Ascending aorta (tissue), 2 donors: ENCODE measurements at regions not wholly inside any gene's neighbourhood (a gene's known extent, or its start where the extent isn't known, plus 50 kb on each side); places are given as distances from the start of the nearest gene placed in this dataset.

ENCODE experiments used
- DNase-seq, 2 donors: peaks; one replicate each; pipeline ENCODE4 v3.0.0-alpha.2; 2019; ENCODE audit warnings: low spot score in 2 of 2
- H3K27ac ChIP-seq, 2 donors: fragments of 200-600 bp; sonication (generic); one replicate each; pipeline ENCODE4 v1.5.1; 2016 to 2017; ENCODE audit warnings: mild to moderate bottlenecking in 1 of 2
- H3K27me3 ChIP-seq: fragments of 200-600 bp; sonication (generic); one replicate; pipeline ENCODE4 v1.5.1; 2017
- H3K36me3 ChIP-seq, 2 donors: fragments of 200-600 bp; sonication (generic); one replicate each; pipeline ENCODE4 v1.5.1; 2016
- H3K4me1 ChIP-seq, 2 donors: fragments of 200-600 bp; sonication (generic); one replicate each; pipeline ENCODE4 v1.5.1; 2016 to 2017; ENCODE audit warnings: mild to moderate bottlenecking in 1 of 2
- H3K4me3 ChIP-seq, 2 donors: fragments of 200-600 bp; sonication (generic); one replicate each; pipeline ENCODE4 v1.5.1; 2016 to 2017; ENCODE audit warnings: mild to moderate bottlenecking in 1 of 2
- H3K9me3 ChIP-seq, 2 donors: fragments of 200-600 bp; sonication (generic); one replicate each; pipeline ENCODE4 v1.5.1; 2016
- intact Hi-C: fragments of 100-400 bp; cut with DNase I; formaldehyde crosslinking; loops from one replicate; pipeline ENCODE4 v1.15.1; 2023
- TF ChIP-seq, protein P1 (sequence below), 3 experiments: fragments of 200-600 bp in 2 of 3; fragments of 450-650 bp in 1 of 3; sonication (generic) in 2 of 3; IDR thresholded peaks; one replicate each; pipeline ENCODE4 v1.5.1; 2016 to 2019; ENCODE audit warnings: antibody characterized with exemption in 3 of 3, mild to moderate bottlenecking in 1 of 3, moderate library complexity in 1 of 3

DNA sequence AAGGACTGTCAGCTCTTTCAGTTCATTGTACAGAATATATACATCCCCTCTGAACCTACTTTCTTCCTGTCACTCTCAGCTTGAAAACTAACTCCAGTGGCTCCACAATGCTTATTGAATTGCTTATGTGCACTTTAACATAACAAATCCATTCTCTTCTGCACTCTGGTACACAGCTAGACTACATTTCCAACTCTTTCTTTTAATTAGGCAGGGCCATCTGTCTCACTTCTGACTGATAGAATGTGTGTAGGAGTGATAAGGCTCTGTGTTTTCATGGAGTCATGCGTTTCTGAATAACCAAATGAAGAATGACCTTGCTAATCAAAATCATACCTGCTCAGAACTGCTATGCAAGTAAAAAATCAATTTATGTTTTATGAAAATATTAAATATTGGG, 278.5 kb upstream of the CCDC179 start:
- TF ChIP-seq, protein P1, sequence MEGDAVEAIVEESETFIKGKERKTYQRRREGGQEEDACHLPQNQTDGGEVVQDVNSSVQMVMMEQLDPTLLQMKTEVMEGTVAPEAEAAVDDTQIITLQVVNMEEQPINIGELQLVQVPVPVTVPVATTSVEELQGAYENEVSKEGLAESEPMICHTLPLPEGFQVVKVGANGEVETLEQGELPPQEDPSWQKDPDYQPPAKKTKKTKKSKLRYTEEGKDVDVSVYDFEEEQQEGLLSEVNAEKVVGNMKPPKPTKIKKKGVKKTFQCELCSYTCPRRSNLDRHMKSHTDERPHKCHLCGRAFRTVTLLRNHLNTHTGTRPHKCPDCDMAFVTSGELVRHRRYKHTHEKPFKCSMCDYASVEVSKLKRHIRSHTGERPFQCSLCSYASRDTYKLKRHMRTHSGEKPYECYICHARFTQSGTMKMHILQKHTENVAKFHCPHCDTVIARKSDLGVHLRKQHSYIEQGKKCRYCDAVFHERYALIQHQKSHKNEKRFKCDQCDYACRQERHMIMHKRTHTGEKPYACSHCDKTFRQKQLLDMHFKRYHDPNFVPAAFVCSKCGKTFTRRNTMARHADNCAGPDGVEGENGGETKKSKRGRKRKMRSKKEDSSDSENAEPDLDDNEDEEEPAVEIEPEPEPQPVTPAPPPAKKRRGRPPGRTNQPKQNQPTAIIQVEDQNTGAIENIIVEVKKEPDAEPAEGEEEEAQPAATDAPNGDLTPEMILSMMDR (IDR thresholded peaks at IDR 0.05): no peak
- H3K9me3 ChIP-seq: no peaks in the 10 kb centered on the region

GRCh38 chr11:23143022-23143421, 282.7 kb upstream of the CCDC179 start:
- no peaks in the 10 kb centered on the region for H3K36me3 ChIP-seq
- H3K9me3 ChIP-seq: no peaks in the 10 kb centered on the region
- TF ChIP-seq, protein P1 (IDR thresholded peaks at IDR 0.05): no peak
- H3K4me1 ChIP-seq: no peaks in the 10 kb centered on the region
- DNase-seq: no peak
- no peak overlapping the region for H3K27ac ChIP-seq
- H3K4me3 ChIP-seq: no peak overlapping the region
- no peaks in the 10 kb centered on the region for H3K27me3 ChIP-seq
- intact Hi-C loops: no loop called here

More for the DNA sequence above, 278.5 kb upstream of the CCDC179 start:
- no peak for DNase-seq
- intact Hi-C loops: no loop called here
- Histone ChIP-seq H3K36me3 (no peaks in the 10 kb centered on the region), H3K4me3 (no peak overlapping the region), H3K27ac (no peak overlapping the region), H3K27me3 (no peaks in the 10 kb centered on the region), H3K4me1 (no peaks in the 10 kb centered on the region)

- H3K27me3 ChIP-seq: no peaks in the 10 kb centered on the region
- intact Hi-C loops: no loop called here
- TF ChIP-seq, protein P1 (IDR thresholded peaks at IDR 0.05): no peak
- no peaks in the 10 kb centered on the region for H3K4me1 ChIP-seq
- DNase-seq: no peak
- no peaks in the 10 kb centered on the region for H3K9me3 ChIP-seq
- H3K36me3 ChIP-seq: no peaks in the 10 kb centered on the region
- H3K27ac ChIP-seq: no peak overlapping the region
- H3K4me3 ChIP-seq: no peak overlapping the region
Measured at GRCh38 chr11:23151819-23152218, 291.5 kb upstream of the CCDC179 start.

DNA sequence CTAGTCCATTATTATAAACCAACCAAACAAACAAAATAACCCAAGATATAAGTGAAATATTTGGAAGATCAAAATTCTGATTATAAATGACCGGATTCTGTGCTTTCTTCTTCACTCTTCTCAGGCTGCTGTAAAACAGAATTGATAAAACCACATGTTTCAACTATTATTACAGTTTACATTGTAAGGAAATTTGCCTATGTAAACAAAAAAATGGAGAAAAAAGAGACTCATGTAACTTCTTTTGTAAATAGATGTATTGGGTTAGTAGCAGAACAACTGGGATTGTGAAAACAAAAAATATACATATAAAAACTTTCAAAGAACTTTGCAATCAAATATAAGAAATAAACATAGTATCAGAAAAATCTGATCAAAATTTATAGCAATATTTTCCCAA, 295.2 kb upstream of the CCDC179 start:
- H3K9me3 ChIP-seq: no peaks in the 10 kb centered on the region
- no peak overlapping the region for H3K4me3 ChIP-seq
- H3K27ac ChIP-seq: no peak overlapping the region
- no peaks in the 10 kb centered on the region for H3K4me1 ChIP-seq
- H3K27me3 ChIP-seq: no peaks in the 10 kb centered on the region
- DNase-seq: no peak
- TF ChIP-seq, protein P1 (IDR thresholded peaks at IDR 0.05): no peak
- intact Hi-C loops: no loop called here
- H3K36me3 ChIP-seq: no peaks in the 10 kb centered on the region

- TF ChIP-seq, protein P1 (IDR thresholded peaks at IDR 0.05): no peak
- no peaks in the 10 kb centered on the region for H3K27me3 ChIP-seq
- intact Hi-C loops: no loop called here
- H3K4me3 ChIP-seq: no peak overlapping the region
- H3K36me3 ChIP-seq: no peaks in the 10 kb centered on the region
- no peaks in the 10 kb centered on the region for H3K4me1 ChIP-seq
- DNase-seq: no peak
- no peaks in the 10 kb centered on the region for H3K9me3 ChIP-seq
- H3K27ac ChIP-seq: no peak overlapping the region
Measured at GRCh38 chr11:23164022-23164421, 303.7 kb upstream of the CCDC179 start.

GRCh38 chr11:23166376-23166775, 306.1 kb upstream of the CCDC179 start:
- intact Hi-C loops: no loop called here
- DNase-seq: no peak
- Histone ChIP-seq H3K9me3 (no peaks in the 10 kb centered on the region), H3K4me1 (no peaks in the 10 kb centered on the region), H3K27me3 (no peaks in the 10 kb centered on the region), H3K4me3 (no peak overlapping the region), H3K27ac (no peak overlapping the region), H3K36me3 (no peaks in the 10 kb centered on the region)
- TF ChIP-seq, protein P1 (IDR thresholded peaks at IDR 0.05): no peak
